Stimulated activated effector memory CD8-positive, alpha-beta T cell treated with anti-CD3 and anti-CD28 coated beads, Interleukin-12 subunit alpha, Interleukin-12 subunit beta, amount 100 ng/mL, for 72 hours (primary cell): ENCODE measurements at regions not wholly inside any gene's neighbourhood (a gene's known extent, or its start where the extent isn't known, plus 50 kb on each side); places are given as distances from the start of the nearest gene placed in this dataset.

Experiments
- ATAC-seq: fragments of 150-1000 bp; cut with Tn5 transposase; 2 replicates; pipeline ENCODE4 v1.10.0; 2021
- DNase-seq, 2 donors: peaks; one replicate each; pipeline ENCODE4 v3.0.0; 2021 to 2022; ENCODE audit warnings: low spot score in 2 of 2
- H3K27ac Mint-ChIP-seq: one replicate; pipeline ENCODE4 v1.8.0; 2022; ENCODE audit warnings: mild to moderate bottlenecking, mixed read lengths
- H3K36me3 Mint-ChIP-seq: one replicate; pipeline ENCODE4 v1.8.0; 2022; ENCODE audit warnings: mild to moderate bottlenecking, mixed read lengths
- H3K4me1 Mint-ChIP-seq: one replicate; pipeline ENCODE4 v1.8.0; 2022; ENCODE audit warnings: mixed read lengths
- H3K4me3 Mint-ChIP-seq: one replicate; pipeline ENCODE4 v1.8.0; 2022; ENCODE audit warnings: mild to moderate bottlenecking, mixed read lengths
- H3K9me3 Mint-ChIP-seq: one replicate; pipeline ENCODE4 v1.8.0; 2022; ENCODE audit warnings: mixed read lengths

- Mint-ChIP-seq H3K9me3 (peaks cover 35% of the 10 kb centered on the region), H3K36me3 (no peaks in the 10 kb centered on the region), H3K27ac (no peak overlapping the region), H3K4me1 (no peaks in the 10 kb centered on the region), H3K4me3 (no peak overlapping the region)
- ATAC-seq: no peak
- no peak for DNase-seq
Observed at GRCh38 chr1:187947359-187947758, 1118.6 kb downstream of the PLA2G4A start.

- no peak overlapping the region for H3K27ac Mint-ChIP-seq
Observed at GRCh38 chr1:187948170-187948794, 1119.5 kb downstream of the PLA2G4A start.

GRCh38 chr1:187949567-187949966, 1120.8 kb downstream of the PLA2G4A start:
- H3K27ac Mint-ChIP-seq: no peak overlapping the region
- no peaks in the 10 kb centered on the region for H3K4me1 Mint-ChIP-seq
- ATAC-seq (no peak), DNase-seq (no peak)
- peaks cover 33% of the 10 kb centered on the region for H3K9me3 Mint-ChIP-seq
- H3K4me3 Mint-ChIP-seq: no peak overlapping the region
- H3K36me3 Mint-ChIP-seq: no peaks in the 10 kb centered on the region

More at GRCh38 chr1:187948170-187948794, 1119.5 kb downstream of the PLA2G4A start:
- ATAC-seq: no peak
- no peaks in the 10 kb centered on the region for H3K4me1 Mint-ChIP-seq
- peaks cover 35% of the 10 kb centered on the region for H3K9me3 Mint-ChIP-seq
- no peak for DNase-seq
- H3K36me3 Mint-ChIP-seq: no peaks in the 10 kb centered on the region
- H3K4me3 Mint-ChIP-seq: no peak overlapping the region

- Mint-ChIP-seq H3K4me1 (no peaks in the 10 kb centered on the region), H3K27ac (no peak overlapping the region), H3K36me3 (no peaks in the 10 kb centered on the region), H3K9me3 (peaks cover 30% of the 10 kb centered on the region), H3K4me3 (no peak overlapping the region)
- DNase-seq: no peak
- ATAC-seq: no peak
Observed at GRCh38 chr1:187951817-187952216, 1123.1 kb downstream of the PLA2G4A start.

GRCh38 chr1:187952446-187952845, 1123.7 kb downstream of the PLA2G4A start:
- H3K9me3 Mint-ChIP-seq: peaks cover 27% of the 10 kb centered on the region
- no peaks in the 10 kb centered on the region for H3K36me3 Mint-ChIP-seq
- H3K4me3 Mint-ChIP-seq: no peak overlapping the region
- H3K27ac Mint-ChIP-seq: no peak overlapping the region
- DNase-seq (no peak), ATAC-seq (no peak)
- H3K4me1 Mint-ChIP-seq: no peaks in the 10 kb centered on the region

- ATAC-seq (no peak), DNase-seq (no peak)
- Mint-ChIP-seq H3K4me1 (no peaks in the 10 kb centered on the region), H3K9me3 (peaks cover 13% of the 10 kb centered on the region), H3K27ac (no peak overlapping the region), H3K36me3 (no peaks in the 10 kb centered on the region), H3K4me3 (no peak overlapping the region)
Observed at GRCh38 chr1:187956975-187957374, 1128.2 kb downstream of the PLA2G4A start.

GRCh38 chr1:187958207-187958606, 1129.5 kb downstream of the PLA2G4A start:
- DNase-seq (no peak), ATAC-seq (no peak)
- Mint-ChIP-seq H3K4me3 (no peak overlapping the region), H3K4me1 (no peaks in the 10 kb centered on the region), H3K36me3 (no peaks in the 10 kb centered on the region), H3K27ac (no peak overlapping the region), H3K9me3 (peaks cover 6% of the 10 kb centered on the region)

GRCh38 chr1:187959062-187959461, 1130.3 kb downstream of the PLA2G4A start:
- Mint-ChIP-seq H3K9me3 (peaks cover 6% of the 10 kb centered on the region), H3K4me3 (no peak overlapping the region), H3K4me1 (no peaks in the 10 kb centered on the region), H3K27ac (no peak overlapping the region), H3K36me3 (no peaks in the 10 kb centered on the region)
- no peak for ATAC-seq
- DNase-seq: no peak

GRCh38 chr1:187960125-187960638, 1131.4 kb downstream of the PLA2G4A start:
- H3K4me1 Mint-ChIP-seq: no peaks in the 10 kb centered on the region
- DNase-seq (no peak), ATAC-seq (no peak)
- peaks cover 6% of the 10 kb centered on the region for H3K9me3 Mint-ChIP-seq
- H3K27ac Mint-ChIP-seq: no peak overlapping the region
- no peak overlapping the region for H3K4me3 Mint-ChIP-seq
- H3K36me3 Mint-ChIP-seq: no peaks in the 10 kb centered on the region

GRCh38 chr1:187961895-187962294, 1133.1 kb downstream of the PLA2G4A start:
- ATAC-seq (no peak), DNase-seq (no peak)
- Mint-ChIP-seq H3K36me3 (no peaks in the 10 kb centered on the region), H3K4me1 (no peaks in the 10 kb centered on the region), H3K4me3 (no peak overlapping the region), H3K9me3 (peaks cover 3% of the 10 kb centered on the region), H3K27ac (no peak overlapping the region)

- H3K9me3 Mint-ChIP-seq: peaks cover 24% of the 10 kb centered on the region
- H3K4me3 Mint-ChIP-seq: no peak overlapping the region
- DNase-seq (no peak), ATAC-seq (no peak)
- no peaks in the 10 kb centered on the region for H3K4me1 Mint-ChIP-seq
- H3K36me3 Mint-ChIP-seq: no peaks in the 10 kb centered on the region
- H3K27ac Mint-ChIP-seq: no peak overlapping the region
Observed at GRCh38 chr1:187971851-187972250, 1143.1 kb downstream of the PLA2G4A start.

GRCh38 chr1:187977298-187977697, 1148.5 kb downstream of the PLA2G4A start:
- peaks cover 26% of the 10 kb centered on the region for H3K9me3 Mint-ChIP-seq
- DNase-seq (no peak), ATAC-seq (no peak)
- H3K36me3 Mint-ChIP-seq: no peaks in the 10 kb centered on the region
- no peak overlapping the region for H3K27ac Mint-ChIP-seq
- no peak overlapping the region for H3K4me3 Mint-ChIP-seq
- H3K4me1 Mint-ChIP-seq: no peaks in the 10 kb centered on the region

GRCh38 chr1:187985145-187985896, 1156.6 kb downstream of the PLA2G4A start:
- ATAC-seq: no peak
- DNase-seq: no peak
- Mint-ChIP-seq H3K27ac (no peak overlapping the region), H3K9me3 (peaks cover 25% of the 10 kb centered on the region), H3K36me3 (no peaks in the 10 kb centered on the region), H3K4me3 (no peak overlapping the region), H3K4me1 (no peaks in the 10 kb centered on the region)

- no peaks in the 10 kb centered on the region for H3K4me1 Mint-ChIP-seq
- H3K9me3 Mint-ChIP-seq: peaks cover 19% of the 10 kb centered on the region
- no peak overlapping the region for H3K4me3 Mint-ChIP-seq
- DNase-seq: no peak
- H3K27ac Mint-ChIP-seq: no peak overlapping the region
- no peak for ATAC-seq
- H3K36me3 Mint-ChIP-seq: no peaks in the 10 kb centered on the region
Observed at GRCh38 chr1:187985897-187986654, 1157.3 kb downstream of the PLA2G4A start.

GRCh38 chr1:187987236-187987776, 1158.6 kb downstream of the PLA2G4A start:
- no peaks in the 10 kb centered on the region for H3K36me3 Mint-ChIP-seq
- peaks cover 15% of the 10 kb centered on the region for H3K9me3 Mint-ChIP-seq
- no peak overlapping the region for H3K27ac Mint-ChIP-seq
- H3K4me3 Mint-ChIP-seq: no peak overlapping the region
- no peak for DNase-seq
- ATAC-seq: no peak
- no peaks in the 10 kb centered on the region for H3K4me1 Mint-ChIP-seq
